Heart left ventricle (tissue), 13 donors: ENCODE measurements at regions not wholly inside any gene's neighbourhood (a gene's known extent, or its start where the extent isn't known, plus 50 kb on each side); places are given as distances from the start of the nearest gene placed in this dataset.

ENCODE experiments used
- CTCF ChIP-seq, 12 donors: fragments of 200-600 bp; sonication (generic) in 4 of 12; IDR thresholded peaks; one replicate each; pipeline versions ENCODE4 v1.5.0 to v1.8.0; 2018 to 2022; ENCODE audit warnings: antibody characterized with exemption in 12 of 12, mild to moderate bottlenecking in 5 of 12
- POLR2A ChIP-seq, 2 donors: fragments of 450-650 bp; IDR thresholded peaks; one replicate each; pipeline ENCODE4 v1.6.1; 2017; ENCODE audit warnings: antibody characterized with exemption in 2 of 2, mild to moderate bottlenecking in 2 of 2, moderate library complexity in 2 of 2
- donor health status: ischemic (EF 13 %, LVEDD 7.1; RV severe dilation, severe dysfunction).
- donor health status: DM: no; HTN: yes; CAD: no.
- donor health status: DM: no; HTN: no; CAD: no.
- donor health status: ischemic (EF 25% LVEDD 6.9; RV normal size, moderate dysfunction).
- donor health status: ischemic (EF 25% LVEDD 5.7; RV mildly dilated, moderate dysfunction).
- donor health status: ischemic (EF 35%, LVEDD 5.7; RV mildly dilated, moderate dysfunction).
- donor health status: nonischemic (EF 11% LVEDD 7.7; RV severe dilation, severe dysfunction).
- donor health status: DM: yes; HTN: yes; CAD: no.
- donor health status: PGD.
- donor health status: ischemic (EF 29% LVEDD 5.4; RV normal size, mild dysfunction).
- donor health status: nonischemic (EF 23%, LVEDD 6.1; RV moderate dilation, normal function).

GRCh38 chr10:131512852-131513251 lies 201.3 kb upstream of the TCERG1L start:
- TF ChIP-seq CTCF (IDR thresholded peaks at IDR 0.05) = no peak
- TF ChIP-seq POLR2A (IDR thresholded peaks at IDR 0.05) = no peak
